Heart left ventricle (tissue), 16 donors: ENCODE measurements at regions not wholly inside any gene's neighbourhood (a gene's known extent, or its start where the extent isn't known, plus 50 kb on each side); places are given as distances from the start of the nearest gene placed in this dataset.

ENCODE experiments used
- ATAC-seq, 4 donors: fragments of 200-7000 bp; cut with Tn5 transposase; one replicate each; pipeline ENCODE4 v1.9.1; 2020 to 2022; ENCODE audit warnings: moderate library complexity in 4 of 4, mild to moderate bottlenecking in 3 of 4, moderate number of reproducible peaks in 1 of 4
- DNase-seq, 5 donors: peaks; one replicate each; pipeline ENCODE4 v3.0.0-alpha.2; 2020
- H3K27ac ChIP-seq, 12 donors: fragments of 200-600 bp; sonication (generic) in 4 of 12; one replicate each; pipeline versions ENCODE4 v1.5.0 to v1.8.0; 2016 to 2022; ENCODE audit warnings: mild to moderate bottlenecking in 2 of 12
- H3K27me3 ChIP-seq, 9 donors: fragments of 200-600 bp; sonication (generic) in 2 of 9; one replicate each; pipeline versions ENCODE4 v1.5.1 to v1.8.0; 2016 to 2022; ENCODE audit warnings: mild to moderate bottlenecking in 3 of 9
- H3K36me3 ChIP-seq, 9 donors: fragments of 200-600 bp; sonication (generic) in 2 of 9; one replicate each; pipeline versions ENCODE4 v1.5.0 to v1.8.0; 2018 to 2022; ENCODE audit warnings: mild to moderate bottlenecking in 2 of 9
- H3K4me1 ChIP-seq, 12 donors: fragments of 200-600 bp; sonication (generic) in 4 of 12; one replicate each; pipeline versions ENCODE4 v1.5.0 to v1.8.0; 2016 to 2022; ENCODE audit warnings: mild to moderate bottlenecking in 3 of 12
- H3K4me3 ChIP-seq, 12 donors: fragments of 200-600 bp; sonication (generic) in 4 of 12; one replicate each; pipeline versions ENCODE4 v1.5.0 to v1.8.0; 2017 to 2022; ENCODE audit warnings: mild to moderate bottlenecking in 9 of 12, moderate library complexity in 4 of 12
- H3K9me3 ChIP-seq, 12 donors: fragments of 200-600 bp; sonication (generic) in 4 of 12; one replicate each; pipeline versions ENCODE4 v1.5.0 to v1.8.0; 2016 to 2022; ENCODE audit warnings: mild to moderate bottlenecking in 1 of 12
- POLR2A ChIP-seq, 2 donors: fragments of 450-650 bp; IDR thresholded peaks; one replicate each; pipeline ENCODE4 v1.6.1; 2017; ENCODE audit warnings: antibody characterized with exemption in 2 of 2, mild to moderate bottlenecking in 2 of 2, moderate library complexity in 2 of 2
- WGBS, 4 donors: extraction: QIAGEN DNeasy Blood & Tissue Kit in 2 of 4; methylation state at CpG; one replicate each; pipeline versions ENCODE4 v1.1.5 to v1.1.7; 2013 to 2018; 5-methylcytosine and 5-hydroxymethylcytosine counted together
- intact Hi-C, 10 donors: fragments of 100-400 bp; cut with DNase I; formaldehyde crosslinking; loops; one replicate each; pipeline versions ENCODE4 v1.11.1 to v1.14.2; 2022
- TF ChIP-seq, protein P1 (sequence below), 12 donors: fragments of 200-600 bp; sonication (generic) in 4 of 12; IDR thresholded peaks; one replicate each; pipeline versions ENCODE4 v1.5.0 to v1.8.0; 2018 to 2022; ENCODE audit warnings: antibody characterized with exemption in 12 of 12, mild to moderate bottlenecking in 5 of 12
- donor health status: ischemic (EF 13 %, LVEDD 7.1; RV severe dilation, severe dysfunction).
- donor health status: healthy with polysubstance abuse.
- donor health status: DM: no; HTN: yes; CAD: no.
- donor health status: DM: no; HTN: no; CAD: no.
- donor health status: ischemic (EF 25% LVEDD 6.9; RV normal size, moderate dysfunction).
- donor health status: ischemic (EF 25% LVEDD 5.7; RV mildly dilated, moderate dysfunction).
- donor health status: healthy.
- donor health status: DM: yes; HTN: yes; CAD: no.
- donor health status: ischemic (EF 35%, LVEDD 5.7; RV mildly dilated, moderate dysfunction).
- donor health status: nonischemic (EF 11% LVEDD 7.7; RV severe dilation, severe dysfunction).
- donor health status: DM: yes; HTN: yes; CAD: no.
- donor health status: PGD.
- donor health status: ischemic (EF 29% LVEDD 5.4; RV normal size, mild dysfunction).
- donor health status: nonischemic (EF 23%, LVEDD 6.1; RV moderate dilation, normal function).

DNA sequence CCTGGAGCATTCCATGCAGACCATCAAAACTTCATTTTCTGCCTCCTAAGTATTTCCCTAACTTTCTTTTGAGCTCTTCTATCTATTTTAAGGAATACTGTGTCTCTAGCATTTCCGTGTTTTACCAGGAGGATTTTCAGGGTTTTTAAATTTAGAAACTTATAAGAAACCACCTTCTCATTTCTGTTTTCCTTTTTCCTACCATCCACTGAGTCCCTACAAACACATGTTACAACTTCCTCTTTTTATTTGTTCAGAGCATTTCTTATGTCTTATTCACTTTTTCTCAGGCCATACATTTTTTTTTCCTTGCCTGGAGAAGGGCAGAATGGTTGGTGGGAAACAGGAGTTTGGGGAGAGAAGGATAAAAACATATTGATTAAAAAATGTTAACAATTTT, 130.0 kb upstream of the BMP5 start:
- TF ChIP-seq POLR2A (IDR thresholded peaks at IDR 0.05): no peak
- TF ChIP-seq, protein P1, sequence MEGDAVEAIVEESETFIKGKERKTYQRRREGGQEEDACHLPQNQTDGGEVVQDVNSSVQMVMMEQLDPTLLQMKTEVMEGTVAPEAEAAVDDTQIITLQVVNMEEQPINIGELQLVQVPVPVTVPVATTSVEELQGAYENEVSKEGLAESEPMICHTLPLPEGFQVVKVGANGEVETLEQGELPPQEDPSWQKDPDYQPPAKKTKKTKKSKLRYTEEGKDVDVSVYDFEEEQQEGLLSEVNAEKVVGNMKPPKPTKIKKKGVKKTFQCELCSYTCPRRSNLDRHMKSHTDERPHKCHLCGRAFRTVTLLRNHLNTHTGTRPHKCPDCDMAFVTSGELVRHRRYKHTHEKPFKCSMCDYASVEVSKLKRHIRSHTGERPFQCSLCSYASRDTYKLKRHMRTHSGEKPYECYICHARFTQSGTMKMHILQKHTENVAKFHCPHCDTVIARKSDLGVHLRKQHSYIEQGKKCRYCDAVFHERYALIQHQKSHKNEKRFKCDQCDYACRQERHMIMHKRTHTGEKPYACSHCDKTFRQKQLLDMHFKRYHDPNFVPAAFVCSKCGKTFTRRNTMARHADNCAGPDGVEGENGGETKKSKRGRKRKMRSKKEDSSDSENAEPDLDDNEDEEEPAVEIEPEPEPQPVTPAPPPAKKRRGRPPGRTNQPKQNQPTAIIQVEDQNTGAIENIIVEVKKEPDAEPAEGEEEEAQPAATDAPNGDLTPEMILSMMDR (IDR thresholded peaks at IDR 0.05): no peak

DNA sequence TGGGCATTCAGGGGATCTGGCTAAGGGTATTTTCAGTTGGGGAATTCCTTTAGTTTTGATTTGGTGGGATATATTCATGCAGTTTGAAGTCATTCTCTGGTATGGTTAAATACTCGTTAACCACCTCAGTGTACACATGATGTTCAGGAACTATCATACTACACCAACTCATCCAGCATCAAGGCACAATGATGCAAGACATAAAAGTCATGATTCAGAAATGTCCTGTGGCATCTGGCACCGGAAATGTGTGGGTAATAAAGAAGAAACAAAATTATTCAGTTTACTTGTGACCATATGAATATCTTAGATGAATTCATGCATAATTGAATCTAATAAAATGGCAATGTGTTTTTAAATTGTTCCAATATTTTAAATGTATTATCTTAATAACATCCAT, 129.0 kb upstream of the BMP5 start:
- Histone ChIP-seq H3K27me3 (no peaks in the 10 kb centered on the region), H3K36me3 (no peaks in the 10 kb centered on the region), H3K4me1 (no peaks in the 10 kb centered on the region), H3K27ac (no peak overlapping the region), H3K9me3 (peaks cover 0 to 5% (median 0%) of the 10 kb centered on the region in 12 donors), H3K4me3 (no peak overlapping the region)
- TF ChIP-seq POLR2A (IDR thresholded peaks at IDR 0.05): no peak
- TF ChIP-seq, protein P1 (IDR thresholded peaks at IDR 0.05): no peak
- 67 to 83% (median 82%) methylated on average over 2 of the region's 2 CpGs for WGBS, 4 donors
- no peak for DNase-seq
- ATAC-seq: no peak
- intact Hi-C loops: no loop called here

More for the DNA sequence above, 130.0 kb upstream of the BMP5 start:
- no peak overlapping the region for H3K4me3 ChIP-seq
- no peak overlapping the region for H3K27ac ChIP-seq
- WGBS, 4 donors: 63 to 75% (median 72%) methylated on average over 1 of the region's 1 CpG
- no peaks in the 10 kb centered on the region for H3K36me3 ChIP-seq
- no peak for ATAC-seq
- DNase-seq: no peak
- no peaks in the 10 kb centered on the region for H3K4me1 ChIP-seq
- no peaks in the 10 kb centered on the region for H3K27me3 ChIP-seq
- H3K9me3 ChIP-seq: peaks cover 0 to 5% (median 0%) of the 10 kb centered on the region in 12 donors
- intact Hi-C loops: no loop called here

DNA sequence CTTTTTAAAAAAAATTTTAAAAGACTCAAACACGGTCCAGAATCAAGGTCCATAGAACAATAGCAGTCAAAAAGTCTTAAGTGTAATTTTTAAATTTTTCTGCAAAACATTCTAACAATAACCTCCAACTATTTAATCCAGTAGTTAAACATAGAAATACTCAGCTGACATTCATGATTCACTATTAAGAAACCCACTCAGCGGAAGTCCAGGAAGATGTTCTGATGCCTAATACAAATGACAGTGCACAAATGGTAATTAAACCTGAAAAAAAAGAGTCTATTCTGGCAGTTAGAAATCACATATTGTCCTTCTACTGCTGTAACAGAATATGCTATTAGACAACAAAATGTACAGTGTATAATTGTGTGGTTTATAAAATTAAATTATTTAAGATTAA, 128.2 kb upstream of the BMP5 start:
- 89 to 93% (median 91%) methylated on average over 2 of the region's 2 CpGs for WGBS, 4 donors
- TF ChIP-seq POLR2A (IDR thresholded peaks at IDR 0.05): no peak
- TF ChIP-seq, protein P1 (IDR thresholded peaks at IDR 0.05): no peak
- intact Hi-C loops: no loop called here
- no peaks in the 10 kb centered on the region for H3K27me3 ChIP-seq
- no peaks in the 10 kb centered on the region for H3K9me3 ChIP-seq
- no peaks in the 10 kb centered on the region for H3K4me1 ChIP-seq
- DNase-seq: no peak
- no peak for ATAC-seq
- H3K4me3 ChIP-seq: no peak overlapping the region
- H3K36me3 ChIP-seq: no peaks in the 10 kb centered on the region
- no peak overlapping the region for H3K27ac ChIP-seq

DNA sequence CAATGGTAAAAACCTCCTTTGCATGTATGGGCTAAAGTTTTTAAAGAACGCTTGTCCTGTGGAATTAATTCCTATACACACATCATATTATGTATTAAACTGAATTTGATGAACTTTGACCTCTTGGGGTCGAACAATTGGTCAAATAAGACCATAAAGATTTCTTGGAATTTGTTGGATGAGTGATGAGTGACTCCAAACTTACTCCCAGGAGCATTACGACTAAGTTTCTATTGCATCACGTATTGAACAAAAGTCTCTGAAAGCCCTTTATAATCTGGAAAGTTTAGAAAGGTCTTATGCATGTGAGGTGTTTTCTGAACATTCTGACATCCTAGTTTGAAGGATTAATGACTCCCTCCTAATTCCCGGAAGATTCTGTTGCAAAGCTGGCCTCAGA, 126.9 kb upstream of the BMP5 start:
- TF ChIP-seq, protein P1 (IDR thresholded peaks at IDR 0.05): no peak
- no peak for TF ChIP-seq POLR2A (IDR thresholded peaks at IDR 0.05)
- Histone ChIP-seq H3K27ac (no peak overlapping the region), H3K4me1 (no peaks in the 10 kb centered on the region), H3K27me3 (no peaks in the 10 kb centered on the region), H3K4me3 (no peak overlapping the region), H3K36me3 (no peaks in the 10 kb centered on the region), H3K9me3 (no peaks in the 10 kb centered on the region)
- ATAC-seq (no peak), DNase-seq (no peak)
- WGBS, 4 donors: 76 to 81% (median 76%) methylated on average over 5 of the region's 5 CpGs
- intact Hi-C loops: no loop called here
